NCI-H345 (cell line): ENCODE measurements at regions not wholly inside any gene's neighbourhood (a gene's known extent, or its start where the extent isn't known, plus 50 kb on each side); places are given as distances from the start of the nearest gene placed in this dataset.

Experiments
- DNase-seq: peaks from one replicate; lab custom pipeline; 2025; lab: John Stamatoyannopoulos, UW

DNA sequence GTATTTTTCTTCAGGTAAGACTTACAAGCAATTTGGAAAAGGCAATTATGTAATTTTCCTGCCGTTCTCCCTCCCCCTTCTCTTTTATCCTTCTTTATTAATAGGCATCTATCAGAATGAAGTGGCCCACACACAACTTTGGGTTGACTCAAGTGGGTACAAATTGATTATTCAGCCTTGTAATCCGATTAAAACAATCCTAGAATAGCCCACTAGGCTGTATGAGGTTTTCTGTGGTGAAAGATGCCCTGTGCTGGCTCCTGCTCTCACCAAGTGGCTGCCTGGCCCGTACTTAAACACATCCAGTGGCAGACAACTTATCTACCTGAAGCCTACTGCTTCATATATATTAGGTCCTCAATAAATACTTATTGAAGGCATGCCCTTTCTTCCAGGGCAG is 177.3 kb upstream of the C9orf72 start:
- no peak for DNase-seq

- no peak for DNase-seq
These were observed 178.8 kb upstream of the C9orf72 start for GRCh38 chr9:27752069-27752468.

GRCh38 chr9:27755846-27756245 is 182.6 kb upstream of the C9orf72 start:
- DNase-seq, result no peak

- no peak for DNase-seq
These were observed 183.1 kb upstream of the C9orf72 start for GRCh38 chr9:27756418-27756817.

DNA sequence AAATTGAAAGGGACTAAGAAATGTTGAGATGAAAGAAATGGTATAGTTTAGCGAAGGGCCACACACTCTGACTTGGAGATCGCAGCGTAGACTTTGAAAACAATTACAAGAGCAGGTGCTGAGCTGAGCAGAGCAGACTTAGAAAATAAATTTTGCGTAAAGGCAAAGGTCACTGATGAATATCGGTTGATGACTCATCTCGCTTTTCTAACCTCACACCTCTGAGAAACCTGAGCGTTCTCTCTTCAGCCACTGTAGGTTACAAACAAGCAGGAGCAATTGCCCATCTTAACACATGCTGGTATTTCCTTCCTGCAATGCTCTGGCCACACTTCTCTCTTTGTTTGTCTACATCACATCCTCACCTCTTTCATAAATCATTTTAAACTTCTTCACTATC is 190.6 kb upstream of the C9orf72 start:
- no peak for DNase-seq

GRCh38 chr9:27765266-27766072 is 192.2 kb upstream of the C9orf72 start:
- no peak for DNase-seq

DNA sequence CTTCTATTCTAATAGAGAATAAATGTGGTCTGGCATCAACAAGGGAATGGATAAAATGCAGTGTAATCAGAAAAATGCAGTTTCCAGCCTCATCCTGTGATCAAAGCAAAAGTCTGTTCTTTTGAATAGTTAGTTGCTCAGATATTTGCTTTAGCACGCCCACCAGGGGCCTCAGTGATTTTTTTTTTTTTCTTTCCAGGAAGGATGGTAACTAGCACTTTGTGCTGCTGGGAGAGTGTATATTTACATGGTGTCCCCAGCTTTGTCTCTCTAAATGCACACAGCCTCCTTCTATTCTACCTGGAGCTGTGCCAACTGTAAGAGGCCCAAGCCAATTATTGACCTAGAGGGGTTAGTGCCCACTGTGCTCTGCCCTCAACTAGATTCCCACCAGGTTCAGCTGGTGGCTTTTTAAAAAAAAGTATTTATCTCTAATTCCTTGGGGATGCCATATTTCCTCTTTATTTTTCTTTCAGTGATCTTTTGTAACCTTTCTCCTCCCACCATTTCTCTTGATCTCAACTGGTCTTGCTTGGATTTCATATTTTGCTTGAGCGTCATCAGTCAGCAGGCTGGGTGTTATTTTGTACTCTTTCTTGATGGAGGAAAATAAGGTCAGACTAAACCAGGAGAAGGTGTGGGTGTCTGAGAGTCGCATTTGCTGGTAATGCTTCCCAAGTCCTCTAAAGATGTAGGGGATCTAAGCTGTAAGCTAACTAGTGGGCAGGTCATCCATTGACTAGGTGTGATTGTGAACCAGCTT is 193.0 kb upstream of the C9orf72 start:
- DNase-seq, result no peak

DNA sequence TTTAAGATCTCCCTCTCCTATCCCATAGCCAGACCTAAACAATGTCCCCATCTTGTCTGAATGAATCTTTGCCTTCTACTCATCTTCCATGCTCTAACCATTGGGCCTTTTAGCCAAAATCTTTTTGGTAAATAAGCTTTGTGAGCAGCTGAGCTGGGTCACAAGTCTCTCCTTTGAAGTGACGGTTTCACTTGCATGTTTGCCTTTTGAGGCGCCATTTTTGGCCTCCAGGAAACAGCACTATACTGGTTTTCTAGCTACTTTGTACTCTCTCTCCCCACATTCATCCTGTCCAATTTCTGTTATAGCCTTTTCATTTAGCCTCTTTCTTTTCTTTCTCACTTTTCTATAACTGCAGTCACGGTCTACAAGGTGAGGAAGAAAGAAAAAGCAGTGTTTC is 195.5 kb upstream of the C9orf72 start:
- DNase-seq, result no peak

DNA sequence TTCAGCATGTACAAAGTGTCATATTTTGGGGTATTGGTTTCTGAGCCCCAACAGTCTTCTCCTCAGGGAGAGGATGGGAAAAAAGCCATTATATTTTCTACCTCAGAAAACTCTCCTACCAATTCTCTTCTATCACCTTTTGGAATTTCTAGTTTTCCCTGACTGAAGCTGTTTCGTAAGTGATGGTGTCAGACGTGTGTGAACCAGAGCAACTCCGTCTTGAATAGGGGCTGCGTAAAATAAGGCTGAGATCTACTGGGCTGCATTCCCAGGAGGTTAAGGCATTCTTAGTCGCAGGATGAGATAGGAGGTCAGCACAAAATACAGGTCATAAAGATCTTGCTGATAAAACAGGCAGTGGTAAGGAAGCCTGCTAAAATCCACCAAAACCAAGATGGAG is 197.3 kb upstream of the C9orf72 start:
- no peak for DNase-seq

- DNase-seq, result peak; percentile 61
These were observed 198.7 kb upstream of the C9orf72 start for GRCh38 chr9:27771803-27772545.

GRCh38 chr9:27784847-27785713 is 211.8 kb upstream of the C9orf72 start:
- DNase-seq, result no peak

DNA sequence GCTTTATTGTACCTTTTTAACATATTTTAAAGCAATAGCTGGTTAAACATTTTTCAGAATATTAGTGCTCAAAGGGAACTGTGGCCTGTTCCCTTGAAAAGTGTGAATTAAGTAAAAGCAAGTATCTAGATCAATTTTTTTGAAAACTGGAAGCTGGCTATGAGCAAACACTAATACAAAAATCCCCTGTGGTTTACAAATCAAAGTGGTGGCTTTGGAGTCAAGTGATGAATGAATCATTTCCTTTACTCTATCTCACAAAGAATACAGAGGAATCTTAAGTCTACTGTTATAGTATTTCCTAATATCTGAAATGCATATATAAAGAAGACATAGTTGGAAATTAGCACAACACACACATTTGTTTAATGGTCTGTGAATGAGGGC is 212.4 kb upstream of the C9orf72 start:
- DNase-seq, result no peak

DNA sequence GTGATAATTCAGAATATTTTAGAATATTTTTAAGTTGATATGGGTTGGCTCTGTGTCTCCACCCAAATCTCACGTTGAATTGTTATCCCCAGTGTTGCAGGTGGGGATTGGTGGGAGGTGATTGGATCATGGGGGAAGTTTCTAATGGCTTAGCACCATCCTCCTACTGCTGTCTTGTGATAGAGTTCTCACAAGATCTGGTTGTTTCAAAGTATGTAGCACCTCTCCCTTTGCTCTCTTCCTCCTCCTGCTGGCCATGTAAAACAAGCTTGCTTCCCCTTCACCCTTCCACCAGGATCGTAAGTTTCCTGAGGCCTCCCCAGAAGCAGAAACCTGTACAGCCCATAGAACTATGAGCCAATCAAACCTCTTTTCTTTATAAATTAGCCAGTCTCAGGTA is 214.6 kb upstream of the C9orf72 start:
- DNase-seq, result no peak

- DNase-seq, result no peak
These were observed 218.0 kb upstream of the C9orf72 start for GRCh38 chr9:27791311-27791710.

GRCh38 chr9:27792971-27793689 is 219.8 kb upstream of the C9orf72 start:
- DNase-seq, result no peak

DNA sequence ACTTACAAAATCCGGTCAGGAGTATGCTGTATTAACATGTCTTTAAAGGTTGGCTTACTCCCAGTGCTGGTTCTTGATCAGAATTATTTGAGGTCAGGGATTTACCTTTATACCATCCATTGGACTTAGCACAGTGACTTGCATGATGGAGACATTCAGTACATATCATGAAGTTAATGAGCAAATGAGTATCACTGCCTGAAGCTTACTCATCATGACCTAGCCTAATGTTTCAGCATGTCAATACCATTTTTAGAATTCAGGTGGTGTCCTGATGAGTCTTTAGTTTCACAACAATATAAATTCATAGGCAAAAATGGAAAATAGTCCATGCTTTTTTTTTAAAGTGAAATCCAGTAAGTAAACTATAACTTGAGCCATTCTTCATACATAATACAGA is 226.0 kb upstream of the C9orf72 start:
- no peak for DNase-seq

DNA sequence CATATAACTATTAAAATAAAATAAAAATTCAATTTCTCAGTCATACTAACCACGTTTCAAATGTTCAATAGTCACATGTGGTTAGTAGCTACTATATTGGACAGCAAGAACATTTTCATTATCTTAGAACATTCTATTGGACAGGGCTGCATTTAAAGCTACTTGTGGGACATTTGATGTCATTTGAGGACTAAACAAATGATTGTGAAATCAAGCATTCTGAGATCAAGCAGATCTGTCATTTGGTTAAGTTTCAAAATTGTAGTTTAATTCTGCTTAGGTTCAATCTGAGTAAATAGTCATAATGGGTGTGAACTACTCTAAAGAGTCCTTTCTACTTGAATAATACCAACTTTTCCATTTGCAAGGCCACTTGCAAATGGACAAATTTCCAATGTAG is 226.9 kb upstream of the C9orf72 start:
- no peak for DNase-seq

- no peak for DNase-seq
These were observed 227.6 kb upstream of the C9orf72 start for GRCh38 chr9:27800692-27801370.

DNA sequence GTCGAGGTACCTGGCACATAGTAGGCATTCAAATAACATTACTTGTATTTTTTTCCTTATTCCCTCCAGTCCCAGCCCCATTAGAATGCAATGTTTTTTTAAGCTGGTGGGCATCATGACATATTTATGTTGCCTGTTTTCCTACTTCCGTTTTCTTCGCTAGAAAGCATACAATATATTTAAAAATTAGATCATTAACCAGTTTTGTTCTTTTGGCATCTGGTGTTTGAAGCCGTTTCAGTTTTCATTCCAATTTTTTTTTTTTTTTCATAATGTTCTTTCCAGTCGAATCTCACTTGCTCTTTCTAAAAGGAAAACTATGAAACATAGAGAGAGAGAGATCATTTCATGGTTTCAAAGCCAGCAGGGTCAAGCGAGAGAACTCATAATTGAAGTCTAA is 228.3 kb upstream of the C9orf72 start:
- no peak for DNase-seq

DNA sequence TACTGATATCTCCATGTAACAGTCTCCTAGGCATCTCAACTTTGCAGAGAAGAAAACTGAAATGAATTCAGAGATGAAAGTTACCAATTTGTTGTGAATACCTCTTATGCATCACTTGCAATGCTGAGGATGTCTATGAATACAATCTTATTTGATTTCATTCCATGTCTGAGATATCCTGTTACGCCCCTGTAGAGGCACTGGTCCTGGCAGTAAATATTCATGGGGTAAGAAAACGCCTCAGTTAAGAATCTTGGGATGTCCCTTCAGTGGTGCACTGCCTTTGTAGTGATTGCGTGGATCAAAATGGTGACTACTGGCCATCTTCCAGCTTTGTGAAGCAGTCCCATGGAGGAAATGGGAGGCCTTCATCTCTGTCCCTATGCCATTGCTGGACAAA is 229.1 kb upstream of the C9orf72 start:
- no peak for DNase-seq

DNA sequence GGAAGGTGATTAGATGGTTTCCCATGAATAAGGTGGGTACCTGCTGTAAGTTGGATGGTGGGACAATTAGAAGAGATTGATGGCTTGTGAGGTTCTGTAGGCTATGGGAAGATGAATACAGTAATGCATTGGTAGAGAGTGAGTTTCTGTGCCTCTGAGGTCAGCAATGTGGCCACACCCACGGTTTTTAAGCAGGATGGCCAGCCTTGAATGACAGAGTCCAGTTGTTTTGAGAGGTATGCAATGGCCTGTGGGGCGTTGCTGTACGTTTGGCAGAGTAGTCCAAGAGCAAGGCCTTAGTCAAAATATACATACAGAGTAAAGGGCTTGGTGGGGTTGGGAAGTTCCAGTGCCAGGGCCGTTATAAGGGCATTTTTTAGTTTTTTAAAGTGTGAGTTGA is 235.6 kb upstream of the C9orf72 start:
- DNase-seq, result no peak
